ENCODE measurements at regions not wholly inside any gene's neighbourhood (a gene's known extent, or its start where the extent isn't known, plus 50 kb on each side); places are given as distances from the start of the nearest gene placed in this dataset.

DNA sequence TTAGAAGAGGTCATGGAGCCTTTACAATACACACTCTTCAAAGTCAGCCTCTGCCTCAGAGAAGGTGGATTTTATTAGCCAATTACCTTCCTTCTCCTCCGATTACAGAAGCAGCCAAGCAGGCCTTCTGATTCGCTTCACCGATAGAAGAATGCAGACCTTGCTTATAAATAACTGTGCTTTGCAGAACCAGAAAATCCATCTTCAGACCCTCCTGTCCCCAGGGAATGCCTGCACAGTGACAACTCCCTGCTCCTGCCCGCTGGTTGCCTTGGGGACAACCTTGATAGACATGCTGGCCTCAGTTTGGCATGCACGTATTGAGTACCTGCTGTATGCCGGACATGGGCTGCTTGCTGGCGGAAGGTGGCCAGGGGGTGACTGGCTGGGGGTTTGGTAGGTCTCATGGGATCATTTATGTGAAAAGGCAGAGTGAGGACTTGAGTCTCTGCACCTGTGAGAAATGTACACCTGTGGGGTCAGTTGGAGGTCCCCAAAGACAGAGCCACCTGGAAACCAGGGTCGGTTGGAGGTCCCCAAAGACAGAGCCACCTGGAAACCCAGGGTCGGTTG, 1238.7 kb downstream of the BRD1 start:
- TF ChIP-seq, protein P1, sequence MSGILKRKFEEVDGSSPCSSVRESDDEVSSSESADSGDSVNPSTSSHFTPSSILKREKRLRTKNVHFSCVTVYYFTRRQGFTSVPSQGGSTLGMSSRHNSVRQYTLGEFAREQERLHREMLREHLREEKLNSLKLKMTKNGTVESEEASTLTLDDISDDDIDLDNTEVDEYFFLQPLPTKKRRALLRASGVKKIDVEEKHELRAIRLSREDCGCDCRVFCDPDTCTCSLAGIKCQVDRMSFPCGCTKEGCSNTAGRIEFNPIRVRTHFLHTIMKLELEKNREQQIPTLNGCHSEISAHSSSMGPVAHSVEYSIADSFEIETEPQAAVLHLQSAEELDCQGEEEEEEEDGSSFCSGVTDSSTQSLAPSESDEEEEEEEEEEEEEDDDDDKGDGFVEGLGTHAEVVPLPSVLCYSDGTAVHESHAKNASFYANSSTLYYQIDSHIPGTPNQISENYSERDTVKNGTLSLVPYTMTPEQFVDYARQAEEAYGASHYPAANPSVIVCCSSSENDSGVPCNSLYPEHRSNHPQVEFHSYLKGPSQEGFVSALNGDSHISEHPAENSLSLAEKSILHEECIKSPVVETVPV (CRISPR knock-in tag; IDR thresholded peaks at IDR 0.05), result no peak
- TF ChIP-seq ZC3H10 (CRISPR knock-in tag; IDR thresholded peaks at IDR 0.05) (no peak), ESRRG (CRISPR knock-in tag; IDR thresholded peaks at IDR 0.05) (no peak), RARB (CRISPR knock-in tag; IDR thresholded peaks at IDR 0.05) (no peak)
- no peak for ATAC-seq

DNA sequence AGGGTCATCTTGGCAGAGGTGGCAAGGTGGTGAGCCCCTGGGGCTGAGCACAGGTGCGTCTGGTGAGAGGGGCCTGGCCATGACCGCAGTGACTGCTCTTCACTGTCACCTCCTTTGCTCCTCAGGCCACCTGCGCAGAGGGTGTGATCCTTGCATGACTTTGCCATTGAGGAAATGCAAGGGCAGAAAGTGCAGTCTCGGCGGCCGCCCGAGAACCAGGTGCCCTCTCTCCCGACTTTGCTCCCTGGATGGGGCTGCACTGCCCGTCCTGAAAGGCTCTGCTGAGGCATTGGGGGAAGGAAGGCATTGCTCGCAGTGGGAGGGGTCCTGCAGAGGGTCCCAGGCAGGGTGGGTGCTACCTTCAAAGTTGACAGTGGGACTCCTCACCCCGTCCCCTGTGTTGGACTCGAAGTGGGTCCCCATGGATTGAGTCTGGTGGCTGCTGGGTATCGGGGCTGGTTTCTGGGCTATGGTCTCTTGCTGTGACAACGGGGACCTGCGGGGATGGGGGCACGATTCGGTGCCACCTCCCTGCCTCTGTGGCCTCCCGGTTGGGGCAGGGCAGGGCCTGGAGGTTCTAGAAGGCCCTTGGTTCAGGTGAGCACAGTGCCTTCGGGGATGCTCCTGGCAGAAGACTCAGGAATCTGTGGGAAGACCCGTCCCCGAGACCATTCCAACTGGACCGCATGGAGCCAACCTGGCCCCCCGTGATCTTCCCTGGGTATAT, 1239.4 kb downstream of the BRD1 start:
- TF ChIP-seq CSDC2 (CRISPR knock-in tag; IDR thresholded peaks at IDR 0.05) (no peak), SNAI2 (CRISPR knock-in tag; IDR thresholded peaks at IDR 0.05) (no peak), TOX (CRISPR knock-in tag; IDR thresholded peaks at IDR 0.05; ENCODE audit: borderline replicate concordance) (no peak), GLIS3 (CRISPR knock-in tag; IDR thresholded peaks at IDR 0.05) (no peak), BACH2 (CRISPR knock-in tag; IDR thresholded peaks at IDR 0.05; ENCODE audit: borderline replicate concordance) (no peak), ZNF565 (CRISPR knock-in tag; conservative IDR thresholded peaks at IDR 0.05; ENCODE audit: low read depth) (no peak), ZC3H10 (CRISPR knock-in tag; IDR thresholded peaks at IDR 0.05) (no peak), PPARA (CRISPR knock-in tag; IDR thresholded peaks at IDR 0.05; ENCODE audit: borderline replicate concordance) (no peak), ZNF8 (CRISPR knock-in tag; IDR thresholded peaks at IDR 0.05) (no peak), ISL1 (CRISPR knock-in tag; IDR thresholded peaks at IDR 0.05) (no peak), ZFP3 (CRISPR knock-in tag; IDR thresholded peaks at IDR 0.05) (no peak), ARNTL (CRISPR knock-in tag; IDR thresholded peaks at IDR 0.05; ENCODE audit: borderline replicate concordance, low read depth) (no peak), ESRRG (CRISPR knock-in tag; IDR thresholded peaks at IDR 0.05) (no peak)
- TF ChIP-seq, protein P2, sequence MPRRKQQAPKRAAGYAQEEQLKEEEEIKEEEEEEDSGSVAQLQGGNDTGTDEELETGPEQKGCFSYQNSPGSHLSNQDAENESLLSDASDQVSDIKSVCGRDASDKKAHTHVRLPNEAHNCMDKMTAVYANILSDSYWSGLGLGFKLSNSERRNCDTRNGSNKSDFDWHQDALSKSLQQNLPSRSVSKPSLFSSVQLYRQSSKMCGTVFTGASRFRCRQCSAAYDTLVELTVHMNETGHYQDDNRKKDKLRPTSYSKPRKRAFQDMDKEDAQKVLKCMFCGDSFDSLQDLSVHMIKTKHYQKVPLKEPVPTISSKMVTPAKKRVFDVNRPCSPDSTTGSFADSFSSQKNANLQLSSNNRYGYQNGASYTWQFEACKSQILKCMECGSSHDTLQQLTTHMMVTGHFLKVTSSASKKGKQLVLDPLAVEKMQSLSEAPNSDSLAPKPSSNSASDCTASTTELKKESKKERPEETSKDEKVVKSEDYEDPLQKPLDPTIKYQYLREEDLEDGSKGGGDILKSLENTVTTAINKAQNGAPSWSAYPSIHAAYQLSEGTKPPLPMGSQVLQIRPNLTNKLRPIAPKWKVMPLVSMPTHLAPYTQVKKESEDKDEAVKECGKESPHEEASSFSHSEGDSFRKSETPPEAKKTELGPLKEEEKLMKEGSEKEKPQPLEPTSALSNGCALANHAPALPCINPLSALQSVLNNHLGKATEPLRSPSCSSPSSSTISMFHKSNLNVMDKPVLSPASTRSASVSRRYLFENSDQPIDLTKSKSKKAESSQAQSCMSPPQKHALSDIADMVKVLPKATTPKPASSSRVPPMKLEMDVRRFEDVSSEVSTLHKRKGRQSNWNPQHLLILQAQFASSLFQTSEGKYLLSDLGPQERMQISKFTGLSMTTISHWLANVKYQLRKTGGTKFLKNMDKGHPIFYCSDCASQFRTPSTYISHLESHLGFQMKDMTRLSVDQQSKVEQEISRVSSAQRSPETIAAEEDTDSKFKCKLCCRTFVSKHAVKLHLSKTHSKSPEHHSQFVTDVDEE (CRISPR knock-in tag; IDR thresholded peaks at IDR 0.05), result no peak
- TF ChIP-seq, protein P3, sequence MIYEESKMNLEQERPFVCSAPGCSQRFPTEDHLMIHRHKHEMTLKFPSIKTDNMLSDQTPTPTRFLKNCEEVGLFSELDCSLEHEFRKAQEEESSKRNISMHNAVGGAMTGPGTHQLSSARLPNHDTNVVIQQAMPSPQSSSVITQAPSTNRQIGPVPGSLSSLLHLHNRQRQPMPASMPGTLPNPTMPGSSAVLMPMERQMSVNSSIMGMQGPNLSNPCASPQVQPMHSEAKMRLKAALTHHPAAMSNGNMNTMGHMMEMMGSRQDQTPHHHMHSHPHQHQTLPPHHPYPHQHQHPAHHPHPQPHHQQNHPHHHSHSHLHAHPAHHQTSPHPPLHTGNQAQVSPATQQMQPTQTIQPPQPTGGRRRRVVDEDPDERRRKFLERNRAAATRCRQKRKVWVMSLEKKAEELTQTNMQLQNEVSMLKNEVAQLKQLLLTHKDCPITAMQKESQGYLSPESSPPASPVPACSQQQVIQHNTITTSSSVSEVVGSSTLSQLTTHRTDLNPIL (CRISPR knock-in tag; IDR thresholded peaks at IDR 0.05; ENCODE audit: low read depth), result no peak
- no peak for ATAC-seq

DNA sequence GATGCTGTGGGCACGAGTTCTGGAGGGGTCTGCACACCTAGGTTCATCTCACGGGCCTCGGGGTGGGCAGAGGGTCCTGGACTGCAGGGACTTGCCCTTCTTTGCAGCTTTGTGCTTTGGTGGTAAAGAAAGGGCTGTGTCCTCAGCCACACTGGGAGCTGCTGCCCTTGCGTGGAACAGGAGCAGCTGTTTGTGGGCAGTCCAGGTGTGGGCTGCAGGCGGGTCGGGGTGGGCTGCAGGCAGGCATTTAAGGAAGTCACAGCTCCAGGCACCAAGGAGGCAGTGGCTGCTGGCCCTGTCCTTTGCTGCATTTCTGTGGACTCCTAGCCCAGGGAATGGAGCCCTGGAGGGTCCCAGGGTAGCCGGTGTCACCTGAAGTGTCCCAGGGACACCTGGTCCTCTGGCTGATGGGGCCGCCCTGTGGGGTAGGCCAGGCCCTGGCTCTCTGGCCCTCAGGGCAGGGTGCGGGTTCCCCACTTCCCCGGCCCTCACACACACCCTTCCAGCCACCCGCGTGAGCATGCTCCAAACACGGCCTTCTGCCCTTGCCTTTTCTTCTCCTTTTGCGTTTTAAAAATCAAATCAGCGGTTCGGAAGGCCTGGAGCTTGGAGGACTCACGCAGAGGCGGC, 1240.3 kb downstream of the BRD1 start:
- no peak for TF ChIP-seq ARNTL (CRISPR knock-in tag; IDR thresholded peaks at IDR 0.05; ENCODE audit: borderline replicate concordance, low read depth)
- no peak for TF ChIP-seq ESRRG (CRISPR knock-in tag; IDR thresholded peaks at IDR 0.05)
- TF ChIP-seq TCF4 (CRISPR knock-in tag; IDR thresholded peaks at IDR 0.05; ENCODE audit: borderline replicate concordance), result no peak
- no peak for TF ChIP-seq RARB (CRISPR knock-in tag; IDR thresholded peaks at IDR 0.05)
- no peak for TF ChIP-seq ZNF70 (CRISPR knock-in tag; IDR thresholded peaks at IDR 0.05)
- TF ChIP-seq SNAI2 (CRISPR knock-in tag; IDR thresholded peaks at IDR 0.05), result no peak
- no peak for TF ChIP-seq PPARA (CRISPR knock-in tag; IDR thresholded peaks at IDR 0.05; ENCODE audit: borderline replicate concordance)
- TF ChIP-seq, protein P4, sequence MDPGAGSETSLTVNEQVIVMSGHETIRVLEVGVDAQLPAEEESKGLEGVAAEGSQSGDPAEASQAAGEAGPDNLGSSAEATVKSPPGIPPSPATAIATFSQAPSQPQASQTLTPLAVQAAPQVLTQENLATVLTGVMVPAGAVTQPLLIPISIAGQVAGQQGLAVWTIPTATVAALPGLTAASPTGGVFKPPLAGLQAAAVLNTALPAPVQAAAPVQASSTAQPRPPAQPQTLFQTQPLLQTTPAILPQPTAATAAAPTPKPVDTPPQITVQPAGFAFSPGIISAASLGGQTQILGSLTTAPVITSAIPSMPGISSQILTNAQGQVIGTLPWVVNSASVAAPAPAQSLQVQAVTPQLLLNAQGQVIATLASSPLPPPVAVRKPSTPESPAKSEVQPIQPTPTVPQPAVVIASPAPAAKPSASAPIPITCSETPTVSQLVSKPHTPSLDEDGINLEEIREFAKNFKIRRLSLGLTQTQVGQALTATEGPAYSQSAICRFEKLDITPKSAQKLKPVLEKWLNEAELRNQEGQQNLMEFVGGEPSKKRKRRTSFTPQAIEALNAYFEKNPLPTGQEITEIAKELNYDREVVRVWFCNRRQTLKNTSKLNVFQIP (CRISPR knock-in tag; IDR thresholded peaks at IDR 0.05; ENCODE audit: borderline replicate concordance, low read depth), result no peak
- TF ChIP-seq ISL1 (CRISPR knock-in tag; IDR thresholded peaks at IDR 0.05), result no peak
- TF ChIP-seq ZNF8 (CRISPR knock-in tag; IDR thresholded peaks at IDR 0.05), result no peak
- no peak for TF ChIP-seq GLIS3 (CRISPR knock-in tag; IDR thresholded peaks at IDR 0.05)
- TF ChIP-seq TOX (CRISPR knock-in tag; IDR thresholded peaks at IDR 0.05; ENCODE audit: borderline replicate concordance), result no peak
- no peak for TF ChIP-seq CSDC2 (CRISPR knock-in tag; IDR thresholded peaks at IDR 0.05)
- TF ChIP-seq, protein P5, sequence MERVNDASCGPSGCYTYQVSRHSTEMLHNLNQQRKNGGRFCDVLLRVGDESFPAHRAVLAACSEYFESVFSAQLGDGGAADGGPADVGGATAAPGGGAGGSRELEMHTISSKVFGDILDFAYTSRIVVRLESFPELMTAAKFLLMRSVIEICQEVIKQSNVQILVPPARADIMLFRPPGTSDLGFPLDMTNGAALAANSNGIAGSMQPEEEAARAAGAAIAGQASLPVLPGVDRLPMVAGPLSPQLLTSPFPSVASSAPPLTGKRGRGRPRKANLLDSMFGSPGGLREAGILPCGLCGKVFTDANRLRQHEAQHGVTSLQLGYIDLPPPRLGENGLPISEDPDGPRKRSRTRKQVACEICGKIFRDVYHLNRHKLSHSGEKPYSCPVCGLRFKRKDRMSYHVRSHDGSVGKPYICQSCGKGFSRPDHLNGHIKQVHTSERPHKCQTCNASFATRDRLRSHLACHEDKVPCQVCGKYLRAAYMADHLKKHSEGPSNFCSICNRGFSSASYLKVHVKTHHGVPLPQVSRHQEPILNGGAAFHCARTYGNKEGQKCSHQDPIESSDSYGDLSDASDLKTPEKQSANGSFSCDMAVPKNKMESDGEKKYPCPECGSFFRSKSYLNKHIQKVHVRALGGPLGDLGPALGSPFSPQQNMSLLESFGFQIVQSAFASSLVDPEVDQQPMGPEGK (CRISPR knock-in tag; IDR thresholded peaks at IDR 0.05; ENCODE audit: borderline replicate concordance), result no peak
- TF ChIP-seq OSR1 (CRISPR knock-in tag; IDR thresholded peaks at IDR 0.05), result no peak
- no peak for TF ChIP-seq ZNF565 (CRISPR knock-in tag; conservative IDR thresholded peaks at IDR 0.05; ENCODE audit: low read depth)
- TF ChIP-seq BACH2 (CRISPR knock-in tag; IDR thresholded peaks at IDR 0.05; ENCODE audit: borderline replicate concordance), result no peak
- no peak for ATAC-seq

Data from SK-N-SH treated with all-trans-retinoic acid at 6 μM for 48 hours (cell line).